A673 (cell line): ENCODE measurements at regions not wholly inside any gene's neighbourhood (a gene's known extent, or its start where the extent isn't known, plus 50 kb on each side); places are given as distances from the start of the nearest gene placed in this dataset.

Experiments
- CTCF ChIP-seq: fragments of 300-800, 200-600 bp; sonication (generic); conservative IDR thresholded peaks from 2 replicates; pipeline ENCODE4 v1.5.1; 2017; ENCODE audit warnings: low read depth, mild to moderate bottlenecking, antibody characterized with exemption, low read length, moderate library complexity, mixed read lengths
- EZH2 ChIP-seq: fragments of 200-600 bp; sonication (generic); IDR thresholded peaks from 2 replicates; pipeline ENCODE4 v1.6.1; 2017; ENCODE audit warnings: borderline replicate concordance, low read depth, mild to moderate bottlenecking, mixed read lengths, antibody characterized with exemption, low read length; ENCODE audit not compliant: poor library complexity, severe bottlenecking

DNA sequence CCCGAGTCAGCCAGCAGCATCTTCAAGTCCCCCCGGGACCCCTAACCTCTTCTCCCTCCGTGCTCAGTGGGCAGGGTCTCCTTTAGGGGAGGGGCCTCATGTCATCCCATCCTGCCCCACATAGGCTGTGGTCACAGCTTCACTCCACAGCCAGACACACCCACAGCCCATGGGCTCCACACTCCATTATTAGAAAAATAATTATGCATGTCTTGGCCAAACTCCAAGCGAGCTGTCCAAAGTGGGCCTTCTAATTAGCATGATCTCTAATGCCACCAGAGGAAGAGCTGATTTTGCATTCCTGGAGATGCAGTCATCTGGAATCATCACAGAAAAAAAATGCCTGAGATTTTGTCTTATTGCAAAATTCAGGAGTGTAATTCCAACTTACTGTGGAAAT, 418.2 kb downstream of the IRX2 start:
- no peak for TF ChIP-seq CTCF
- TF ChIP-seq EZH2 = no peak
